IMR-90 (cell line): ENCODE measurements at regions not wholly inside any gene's neighbourhood (a gene's known extent, or its start where the extent isn't known, plus 50 kb on each side); places are given as distances from the start of the nearest gene placed in this dataset.

Experiments
- ATAC-seq: fragments of 200-7000 bp; cut with Tn5 transposase; 2 replicates; pipeline ENCODE4 v1.9.1; 2020; ENCODE audit warnings: low read depth, mild to moderate bottlenecking, moderate library complexity
- BruUV-seq: library from RNA; stranded (reverse); fragments of 400-500 nt; replicated peaks from 2 replicates; lab custom pipeline; 2021; lab: Mats Ljungman, UMichigan
- CTCF ChIA-PET: fragments of 300-600 bp; formaldehyde crosslinking; extraction: SDS; loops from one replicate; lab custom pipeline; 2021; ENCODE audit warnings: antibody characterized with exemption; lab: Yijun Ruan, JAX
- POLR2A ChIA-PET: fragments of 300-600 bp; sonication (Branson Sonifier 250); formaldehyde crosslinking; loops from one replicate; lab custom pipeline; 2022; ENCODE audit warnings: antibody characterized with exemption; ENCODE audit not compliant: unreplicated experiment; lab: Charles Lee
- DNase-seq: peaks from one replicate; pipeline ENCODE4 v3.0.0; 2013
- H2AFZ ChIP-seq: replicated peaks from 2 replicates; pipeline ENCODE3; 2013; ENCODE audit warnings: low read length, mild to moderate bottlenecking; ENCODE audit not compliant: poor library complexity
- H2AK5ac ChIP-seq: 2 replicates; pipeline ENCODE4 v1.6.1; 2013; ENCODE audit warnings: low read depth, low read length, inconsistent platforms
- H2AK9ac ChIP-seq: replicated peaks from 2 replicates; pipeline ENCODE3; 2013; ENCODE audit warnings: mild to moderate bottlenecking, low read depth, low read length, moderate library complexity; ENCODE audit not compliant: poor library complexity
- H2BK120ac ChIP-seq: 2 replicates; pipeline ENCODE4 v1.6.1; 2013; ENCODE audit warnings: low read depth, low read length, inconsistent platforms
- H2BK15ac ChIP-seq: 3 replicates; pipeline ENCODE4 v1.6.1; 2013; ENCODE audit warnings: low read depth, low read length, inconsistent platforms
- H2BK20ac ChIP-seq: 2 replicates; pipeline ENCODE4 v1.6.1; 2013; ENCODE audit warnings: low read depth, mild to moderate bottlenecking, inconsistent platforms, low read length, moderate library complexity
- H2BK5ac ChIP-seq: 2 replicates; pipeline ENCODE4 v1.6.1; 2013; ENCODE audit warnings: mild to moderate bottlenecking, low read depth, low read length, inconsistent platforms; ENCODE audit not compliant: poor library complexity, severe bottlenecking
- H3K14ac ChIP-seq: replicated peaks from 2 replicates; pipeline ENCODE4 v1.6.1; 2013; ENCODE audit warnings: low read depth, low read length, inconsistent platforms
- H3K18ac ChIP-seq: 2 replicates; pipeline ENCODE4 v1.6.1; 2013; ENCODE audit warnings: low read depth, low read length, control low read depth
- H3K23ac ChIP-seq: 2 replicates; pipeline ENCODE4 v1.6.1; 2013; ENCODE audit warnings: low read depth, low read length, inconsistent platforms
- H3K27ac ChIP-seq: 2 replicates; pipeline ENCODE4 v1.5.1; 2013; ENCODE audit warnings: mild to moderate bottlenecking, control low read depth, low read length; ENCODE audit not compliant: insufficient read depth
- H3K27me3 ChIP-seq: 2 replicates; pipeline ENCODE4 v1.6.1; 2013; ENCODE audit warnings: low read length; ENCODE audit not compliant: control insufficient read depth, insufficient read depth
- H3K36me3 ChIP-seq: 2 replicates; pipeline ENCODE4 v1.6.1; 2013; ENCODE audit warnings: low read length, mixed read lengths; ENCODE audit not compliant: control insufficient read depth, insufficient read depth
- H3K4ac ChIP-seq: 2 replicates; pipeline ENCODE4 v1.6.1; 2013; ENCODE audit warnings: low read depth, low read length, inconsistent platforms
- H3K4me1 ChIP-seq: 2 replicates; pipeline ENCODE4 v1.6.1; 2013; ENCODE audit warnings: low read length, mixed read lengths; ENCODE audit not compliant: control insufficient read depth, insufficient read depth
- H3K4me2 ChIP-seq: 2 replicates; pipeline ENCODE4 v1.6.1; 2013; ENCODE audit warnings: low read depth, mild to moderate bottlenecking, control low read depth, low read length, moderate library complexity
- H3K4me3 ChIP-seq: 2 replicates; pipeline ENCODE4 v1.5.1; 2013; ENCODE audit warnings: low read depth, mild to moderate bottlenecking, control low read depth, low read length, moderate library complexity; ENCODE audit not compliant: insufficient read depth
- H3K56ac ChIP-seq: 2 replicates; pipeline ENCODE4 v1.6.1; 2013; ENCODE audit warnings: low read length, inconsistent platforms; ENCODE audit not compliant: insufficient read depth; ENCODE audit errors: extremely low read depth
- H3K79me1 ChIP-seq, 2 experiments: 2 replicates each; pipeline ENCODE4 v1.6.1; 2013; ENCODE audit warnings: low read length in 2 of 2, inconsistent platforms in 1 of 2, low read depth in 1 of 2
- H3K9ac ChIP-seq: 2 replicates; pipeline ENCODE4 v1.6.1; 2013; ENCODE audit warnings: low read depth, low read length, control low read depth
- H3K9me1 ChIP-seq: 2 replicates; pipeline ENCODE4 v1.6.1; 2013; ENCODE audit warnings: low read length, inconsistent platforms; ENCODE audit not compliant: insufficient read depth
- H3K9me3 ChIP-seq: 2 replicates; pipeline ENCODE4 v1.6.1; 2013; ENCODE audit warnings: low read length; ENCODE audit not compliant: control insufficient read depth, insufficient read depth
- H4K20me1 ChIP-seq: 2 replicates; pipeline ENCODE4 v1.6.1; 2013; ENCODE audit warnings: low read length, inconsistent platforms; ENCODE audit not compliant: insufficient read depth
- H4K5ac ChIP-seq: 2 replicates; pipeline ENCODE4 v1.6.1; 2013; ENCODE audit warnings: mild to moderate bottlenecking, low read depth, low read length, control low read depth
- H4K8ac ChIP-seq, 2 experiments: 2 replicates each; pipeline ENCODE4 v1.6.1; 2013; ENCODE audit warnings: low read depth in 2 of 2, low read length in 2 of 2, control low read depth in 1 of 2, inconsistent platforms in 1 of 2
- H4K91ac ChIP-seq: 2 replicates; pipeline ENCODE4 v1.6.1; 2013; ENCODE audit warnings: low read depth, low read length, inconsistent platforms; ENCODE audit not compliant: insufficient read depth
- BHLHE40 ChIP-seq: fragments of 150-350 bp; IDR thresholded peaks from 2 replicates; pipeline ENCODE4 v1.6.1; 2016; ENCODE audit warnings: mild to moderate bottlenecking, low read depth, low read length
- CEBPB ChIP-seq: IDR thresholded peaks from 2 replicates; pipeline ENCODE4 v1.6.1; 2012; ENCODE audit warnings: low read depth, low read length, improper control_type of control experiment
- CHD1 ChIP-seq: IDR thresholded peaks from 2 replicates; pipeline ENCODE4 v1.6.1; 2012; ENCODE audit warnings: low read depth, low read length, improper control_type of control experiment
- FOS ChIP-seq: fragments of 150-350 bp; IDR thresholded peaks from 2 replicates; pipeline ENCODE4 v1.6.1; 2016; ENCODE audit warnings: low read depth, low read length
- MAFK ChIP-seq: IDR thresholded peaks from 2 replicates; pipeline ENCODE4 v1.6.1; 2012; ENCODE audit warnings: low read depth, low read length, improper control_type of control experiment
- MAZ ChIP-seq: IDR thresholded peaks from 2 replicates; pipeline ENCODE4 v1.6.1; 2012; ENCODE audit warnings: low read depth, mild to moderate bottlenecking, low read length, improper control_type of control experiment, moderate library complexity, borderline replicate concordance
- MXI1 ChIP-seq: IDR thresholded peaks from 2 replicates; pipeline ENCODE4 v1.6.1; 2012; ENCODE audit warnings: low read depth, mild to moderate bottlenecking, low read length, moderate library complexity, borderline replicate concordance
- NFE2L2 ChIP-seq: fragments of 150-350 bp; IDR thresholded peaks from 2 replicates; pipeline ENCODE4 v1.6.1; 2016; ENCODE audit warnings: low read depth, mild to moderate bottlenecking, low read length
- POLR2A ChIP-seq: IDR thresholded peaks from 2 replicates; pipeline ENCODE4 v1.6.1; 2012; ENCODE audit warnings: mild to moderate bottlenecking, low read depth, low read length
- RAD21 ChIP-seq: IDR thresholded peaks from 2 replicates; pipeline ENCODE4 v1.6.1; 2012; ENCODE audit warnings: low read length, improper control_type of control experiment
- RCOR1 ChIP-seq: IDR thresholded peaks from 2 replicates; pipeline ENCODE4 v1.6.1; 2012; ENCODE audit warnings: mild to moderate bottlenecking, low read length, improper control_type of control experiment; ENCODE audit not compliant: insufficient replicate concordance
- RFX5 ChIP-seq: IDR thresholded peaks from 2 replicates; pipeline ENCODE4 v1.8.0; 2012; ENCODE audit warnings: low read depth, mild to moderate bottlenecking, low read length, moderate library complexity
- SMC3 ChIP-seq: fragments of 150-350 bp; IDR thresholded peaks from 2 replicates; pipeline ENCODE4 v1.6.1; 2016; ENCODE audit warnings: low read depth, mild to moderate bottlenecking, antibody characterized with exemption, low read length, moderate library complexity
- USF2 ChIP-seq: fragments of 150-350 bp; IDR thresholded peaks from 2 replicates; pipeline ENCODE4 v1.6.1; 2017; ENCODE audit warnings: mild to moderate bottlenecking, antibody characterized with exemption, low read length, low read depth
- WGBS, 2 experiments: methylation state at CpG; one replicate each; pipeline versions ENCODE4 v1.1.5 to v1.1.7; 2013; ENCODE audit warnings: missing lambda C conversion rate in 2 of 2; ENCODE audit not compliant: insufficient read length in 1 of 2; ENCODE audit errors: extremely low coverage in 2 of 2; 5-methylcytosine and 5-hydroxymethylcytosine counted together
- dilution Hi-C: fragments of 300-500 bp; cut with HindIII; formaldehyde crosslinking; loops from one replicate; pipeline ENCODE4 v1.14.3; 2018; ENCODE audit warnings: low sequenced_read_pairs; ENCODE audit not compliant: unreplicated experiment
- in situ Hi-C: fragments of 300-500 bp; cut with MboI; formaldehyde crosslinking; loops from 3 replicates; pipeline ENCODE4 v1.14.3; 2019; ENCODE audit warnings: low sequenced_read_pairs, inconsistent platforms, mixed read lengths
- intact Hi-C: fragments of 100-400 bp; cut with micrococcal nuclease; formaldehyde crosslinking; loops from 2 replicates; pipeline ENCODE4 v1.10.0; 2022
- TF ChIP-seq, protein P1 (sequence below): conservative IDR thresholded peaks from 2 replicates; pipeline ENCODE4 v1.5.1; 2012; ENCODE audit warnings: mild to moderate bottlenecking, low read depth, low read length, improper control_type of control experiment
- TF ChIP-seq, protein P2 (sequence below): fragments of 150-350 bp; IDR thresholded peaks from 2 replicates; pipeline ENCODE4 v1.6.1; 2016; ENCODE audit warnings: low read depth, mild to moderate bottlenecking, low read length, moderate library complexity, borderline replicate concordance

DNA sequence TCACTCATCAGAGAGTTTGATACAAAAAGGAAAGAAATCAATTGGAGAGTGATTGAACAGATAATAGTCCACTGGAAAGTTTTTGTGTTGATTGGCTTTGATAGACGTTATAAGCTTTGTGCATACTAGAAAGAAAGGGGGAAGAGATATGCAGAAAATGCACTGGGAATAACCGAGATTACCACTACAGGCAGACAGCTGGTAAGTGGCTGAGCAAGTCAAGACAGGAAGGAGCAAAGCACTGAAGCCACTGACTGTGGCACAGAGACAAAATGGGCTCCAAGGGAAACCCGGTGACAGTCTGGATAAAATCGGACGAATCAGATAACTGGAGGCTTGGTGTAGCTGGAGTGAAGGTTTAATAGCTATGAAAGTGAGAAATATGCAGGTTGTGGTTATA lies 209.0 kb downstream of the SIM1 start:
- no peak overlapping the region for H3K27ac ChIP-seq
- no peak overlapping the region for H2AK9ac ChIP-seq
- H4K5ac ChIP-seq = no peak overlapping the region
- H3K9me1 ChIP-seq = no peaks in the 10 kb centered on the region
- ChIA-PET CTCF (no interaction called here), POLR2A (no interaction called here)
- H2AK5ac ChIP-seq = no peak overlapping the region
- no peak overlapping the region for H3K4me2 ChIP-seq
- H4K20me1 ChIP-seq = no peaks in the 10 kb centered on the region
- no peak overlapping the region for H3K9ac ChIP-seq
- H3K23ac ChIP-seq = no peak overlapping the region
- H3K36me3 ChIP-seq = no peaks in the 10 kb centered on the region
- no peak for TF ChIP-seq RCOR1
- no peak for TF ChIP-seq MAZ
- no peak for TF ChIP-seq CHD1
- TF ChIP-seq FOS = no peak
- no peak for TF ChIP-seq MAFK
- TF ChIP-seq CEBPB = no peak
- no peak for TF ChIP-seq POLR2A
- TF ChIP-seq RAD21 = no peak
- TF ChIP-seq NFE2L2 = no peak
- no peak for TF ChIP-seq RFX5
- no peak for TF ChIP-seq MXI1
- no peak for TF ChIP-seq USF2
- TF ChIP-seq, protein P1, sequence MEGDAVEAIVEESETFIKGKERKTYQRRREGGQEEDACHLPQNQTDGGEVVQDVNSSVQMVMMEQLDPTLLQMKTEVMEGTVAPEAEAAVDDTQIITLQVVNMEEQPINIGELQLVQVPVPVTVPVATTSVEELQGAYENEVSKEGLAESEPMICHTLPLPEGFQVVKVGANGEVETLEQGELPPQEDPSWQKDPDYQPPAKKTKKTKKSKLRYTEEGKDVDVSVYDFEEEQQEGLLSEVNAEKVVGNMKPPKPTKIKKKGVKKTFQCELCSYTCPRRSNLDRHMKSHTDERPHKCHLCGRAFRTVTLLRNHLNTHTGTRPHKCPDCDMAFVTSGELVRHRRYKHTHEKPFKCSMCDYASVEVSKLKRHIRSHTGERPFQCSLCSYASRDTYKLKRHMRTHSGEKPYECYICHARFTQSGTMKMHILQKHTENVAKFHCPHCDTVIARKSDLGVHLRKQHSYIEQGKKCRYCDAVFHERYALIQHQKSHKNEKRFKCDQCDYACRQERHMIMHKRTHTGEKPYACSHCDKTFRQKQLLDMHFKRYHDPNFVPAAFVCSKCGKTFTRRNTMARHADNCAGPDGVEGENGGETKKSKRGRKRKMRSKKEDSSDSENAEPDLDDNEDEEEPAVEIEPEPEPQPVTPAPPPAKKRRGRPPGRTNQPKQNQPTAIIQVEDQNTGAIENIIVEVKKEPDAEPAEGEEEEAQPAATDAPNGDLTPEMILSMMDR = no peak
- no peak for TF ChIP-seq BHLHE40
- TF ChIP-seq SMC3 = no peak
- TF ChIP-seq, protein P2, sequence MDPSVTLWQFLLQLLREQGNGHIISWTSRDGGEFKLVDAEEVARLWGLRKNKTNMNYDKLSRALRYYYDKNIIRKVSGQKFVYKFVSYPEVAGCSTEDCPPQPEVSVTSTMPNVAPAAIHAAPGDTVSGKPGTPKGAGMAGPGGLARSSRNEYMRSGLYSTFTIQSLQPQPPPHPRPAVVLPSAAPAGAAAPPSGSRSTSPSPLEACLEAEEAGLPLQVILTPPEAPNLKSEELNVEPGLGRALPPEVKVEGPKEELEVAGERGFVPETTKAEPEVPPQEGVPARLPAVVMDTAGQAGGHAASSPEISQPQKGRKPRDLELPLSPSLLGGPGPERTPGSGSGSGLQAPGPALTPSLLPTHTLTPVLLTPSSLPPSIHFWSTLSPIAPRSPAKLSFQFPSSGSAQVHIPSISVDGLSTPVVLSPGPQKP = no peak
- intact Hi-C loops = no loop called here
- no peak overlapping the region for H2BK15ac ChIP-seq
- no peak overlapping the region for H3K4ac ChIP-seq
- H2BK20ac ChIP-seq = no peak overlapping the region
- no peak overlapping the region for H3K14ac ChIP-seq
- H3K79me1 ChIP-seq = no peaks in the 10 kb centered on the region
- no peak overlapping the region for H3K18ac ChIP-seq
- DNase-seq (no peak), ATAC-seq (no peak)
- no peaks in the 10 kb centered on the region; the same call in 1 of the 2 replicates for H3K4me1 ChIP-seq
- 77% methylated on average over 4 of the region's 5 CpGs; no CpG with 5 or more reads in 1 of the 2 experiments for WGBS, 2 experiments
- H3K4me3 ChIP-seq = no peak overlapping the region
- no peak overlapping the region for H2BK120ac ChIP-seq
- no peak overlapping the region for H4K8ac ChIP-seq
- H3K27me3 ChIP-seq = no peaks in the 10 kb centered on the region
- dilution Hi-C loops = no loop called here
- no peak overlapping the region for H3K56ac ChIP-seq
- no TSS peak for BruUV-seq
- H2AFZ ChIP-seq = no peak overlapping the region
- no peaks in the 10 kb centered on the region for H3K9me3 ChIP-seq
- no peak overlapping the region for H2BK5ac ChIP-seq
- in situ Hi-C loops = no loop called here
- H4K91ac ChIP-seq = no peak overlapping the region
